GM12878 (cell line): ENCODE measurements at regions not wholly inside any gene's neighbourhood (a gene's known extent, or its start where the extent isn't known, plus 50 kb on each side); places are given as distances from the start of the nearest gene placed in this dataset.

Experiments
- ATAC-seq: fragments of 200-7000 bp; cut with Tn5 transposase; 3 replicates; pipeline ENCODE4 v1.9.1; 2020; ENCODE audit warnings: mild to moderate bottlenecking, moderate library complexity
- BruUV-seq: library from RNA; stranded (reverse); fragments of 400-500 nt; replicated peaks from 2 replicates; lab custom pipeline; 2021; lab: Mats Ljungman, UMichigan
- CTCF ChIA-PET: fragments of 300-600 bp; sonication (Branson Sonifier 250); formaldehyde crosslinking; extraction: SDS; loops from one replicate; lab custom pipeline; 2021; ENCODE audit warnings: inconsistent platforms; lab: Yijun Ruan, JAX
- POLR2A ChIA-PET: fragments of 350-600 bp; formaldehyde crosslinking; extraction: SDS; loops from one replicate; lab custom pipeline; 2021; ENCODE audit warnings: inconsistent platforms; lab: Charles Lee
- RAD21 ChIA-PET: fragments of 300-600 bp; sonication (Branson Sonifier 250); formaldehyde crosslinking; loops from one replicate; lab custom pipeline; 2023; ENCODE audit warnings: antibody characterized with exemption; ENCODE audit not compliant: unreplicated experiment; lab: Charles Lee
- SMC1A ChIA-PET: fragments of 300-600 bp; sonication (Branson Sonifier 250); formaldehyde crosslinking; loops from one replicate; lab custom pipeline; 2023; ENCODE audit not compliant: unreplicated experiment, uncharacterized antibody; lab: Charles Lee
- DNase-seq: peaks from one replicate; pipeline ENCODE4 v3.0.0-alpha.2; 2011; ENCODE audit warnings: low read depth, low spot score
- FAIRE-seq: peaks from 3 replicates; lab custom pipeline; 2011; peaks lifted over from hg19 to GRCh38; lab: Jason Lieb, UNC
- H2AFZ ChIP-seq: 2 replicates; pipeline ENCODE4 v1.6.0; 2011; ENCODE audit warnings: low read depth, low read length, control low read depth; ENCODE audit not compliant: control insufficient read depth
- H3K27ac ChIP-seq: 2 replicates; pipeline ENCODE4 v1.5.1; 2011; ENCODE audit warnings: control low read depth; ENCODE audit not compliant: control insufficient read depth, insufficient read depth
- H3K27me3 ChIP-seq, 2 experiments: replicated peaks in 1 of 2; 2 replicates each; pipeline versions ENCODE4 v1.6.0 to v1.6.1; 2011; ENCODE audit warnings: low read length in 1 of 2; ENCODE audit not compliant: control insufficient read depth in 2 of 2, insufficient read depth in 2 of 2
- H3K36me3 ChIP-seq, 2 experiments: 2 replicates each; pipeline ENCODE4 v1.5.1; 2011; ENCODE audit warnings: low read length in 1 of 2; ENCODE audit not compliant: control insufficient read depth in 2 of 2, insufficient read depth in 2 of 2
- H3K4me1 ChIP-seq: 2 replicates; pipeline ENCODE4 v1.6.1; 2011; ENCODE audit warnings: mild to moderate bottlenecking, low read length, moderate library complexity, mixed read lengths; ENCODE audit not compliant: control insufficient read depth, insufficient read depth
- H3K4me2 ChIP-seq: 2 replicates; pipeline ENCODE4 v1.6.0; 2011; ENCODE audit warnings: control low read depth; ENCODE audit not compliant: control insufficient read depth, insufficient read depth
- H3K4me3 ChIP-seq: fragments of 200-600 bp; sonication (generic); 2 replicates; pipeline ENCODE4 v1.5.1; 2016
- H3K79me2 ChIP-seq: 2 replicates; pipeline ENCODE4 v1.6.0; 2011; ENCODE audit warnings: low read length; ENCODE audit not compliant: control insufficient read depth, insufficient read depth
- H3K9ac ChIP-seq: 2 replicates; pipeline ENCODE4 v1.8.0; 2011; ENCODE audit warnings: low read length, control low read depth, mixed read lengths; ENCODE audit not compliant: control insufficient read depth, insufficient read depth
- H3K9me3 ChIP-seq: replicated peaks from 3 replicates; pipeline ENCODE4 v1.5.1; 2011; ENCODE audit warnings: mild to moderate bottlenecking, low read length; ENCODE audit not compliant: control insufficient read depth, insufficient read depth
- H4K20me1 ChIP-seq: 2 replicates; pipeline ENCODE4 v1.6.0; 2011; ENCODE audit not compliant: control insufficient read depth, insufficient read depth
- ELK1 ChIP-seq: IDR thresholded peaks from 2 replicates; pipeline ENCODE4 v1.6.1; 2012; ENCODE audit warnings: low read depth, low read length, improper control_type of control experiment
- GATAD2B ChIP-seq: fragments of 450-650 bp; conservative IDR thresholded peaks from 2 replicates; pipeline ENCODE4 v1.6.1; 2017; ENCODE audit warnings: low read depth, mild to moderate bottlenecking, moderate library complexity
- LARP7 ChIP-seq: fragments of 450-650 bp; IDR thresholded peaks from 2 replicates; pipeline ENCODE4 v1.6.1; 2017; ENCODE audit warnings: mild to moderate bottlenecking
- NR2C2 ChIP-seq: IDR thresholded peaks from 2 replicates; pipeline ENCODE4 v1.6.1; 2011; ENCODE audit warnings: borderline replicate concordance, low read depth; ENCODE audit not compliant: control insufficient read depth, insufficient read length
- PAX5 ChIP-seq: IDR thresholded peaks from 2 replicates; pipeline ENCODE4 v1.6.1; 2011; ENCODE audit warnings: low read depth, low read length, borderline replicate concordance
- RAD51 ChIP-seq: fragments of 450-650 bp; IDR thresholded peaks from 2 replicates; pipeline ENCODE4 v1.6.1; 2016; ENCODE audit warnings: moderate library complexity, mild to moderate bottlenecking, inconsistent platforms
- RELA ChIP-seq: fragments of 450-650 bp; IDR thresholded peaks from 2 replicates; pipeline ENCODE4 v1.8.0; 2014; ENCODE audit warnings: borderline replicate concordance; ENCODE audit not compliant: partially characterized antibody
- WRNIP1 ChIP-seq: IDR thresholded peaks from 2 replicates; pipeline ENCODE4 v1.6.1; 2011; ENCODE audit warnings: low read depth, low read length, improper control_type of control experiment, borderline replicate concordance
- ZNF622 ChIP-seq: fragments of 450-650 bp; IDR thresholded peaks from 2 replicates; pipeline ENCODE4 v1.6.1; 2017; ENCODE audit warnings: mild to moderate bottlenecking, inconsistent platforms
- ZZZ3 ChIP-seq: IDR thresholded peaks from 2 replicates; pipeline ENCODE4 v1.6.1; 2011; ENCODE audit warnings: low read depth; ENCODE audit not compliant: control insufficient read depth, insufficient read length
- WGBS: methylation state at CpG from one replicate; pipeline ENCODE4 v1.1.6; 2016; ENCODE audit warnings: low lambda C conversion rate; ENCODE audit not compliant: insufficient replicate concordance, insufficient coverage; ENCODE audit errors: missing lambda C conversion rate; 5-methylcytosine and 5-hydroxymethylcytosine counted together
- in situ Hi-C: fragments of 300-500 bp; cut with MboI; formaldehyde crosslinking; loops from 9 replicates; pipeline ENCODE4 v1.14.3; 2018; ENCODE audit warnings: mixed read lengths
- intact Hi-C: fragments of 100-400 bp; cut with micrococcal nuclease; formaldehyde crosslinking; loops from one replicate; pipeline ENCODE4 v1.14.2; 2022; ENCODE audit not compliant: unreplicated experiment
- TF ChIP-seq, protein P1 (sequence below): fragments of 450-650 bp; IDR thresholded peaks from 2 replicates; pipeline ENCODE4 v1.6.1; 2017; ENCODE audit warnings: mild to moderate bottlenecking, moderate library complexity
- TF ChIP-seq, protein P2 (sequence below): IDR thresholded peaks from 2 replicates; pipeline ENCODE4 v1.6.1; 2012; ENCODE audit warnings: mild to moderate bottlenecking, low read depth, low read length

GRCh38 chr10:4224178-4224577, 439.2 kb upstream of the KLF6 start:
- Histone ChIP-seq H3K9ac (no peak overlapping the region), H3K27ac (no peak overlapping the region), H3K79me2 (no peaks in the 10 kb centered on the region), H3K27me3 (no peaks in the 10 kb centered on the region; a peak in 1 of 4 replicates), H4K20me1 (no peaks in the 10 kb centered on the region), H3K36me3 (no peaks in the 10 kb centered on the region), H3K9me3 (no peaks in the 10 kb centered on the region), H3K4me2 (no peak overlapping the region), H3K4me3 (no peak overlapping the region), H2AFZ (no peak overlapping the region), H3K4me1 (no peaks in the 10 kb centered on the region)
- FAIRE-seq, result no peak
- no peak for ATAC-seq
- 86% methylated on average over 6 of the region's 6 CpGs for WGBS
- ChIA-PET POLR2A (no interaction called here), RAD21 (no interaction called here), SMC1A (no interaction called here), CTCF (no interaction called here)
- DNase-seq, result no peak
- no TSS peak for BruUV-seq
- TF ChIP-seq NR2C2, result no peak
- no peak for TF ChIP-seq WRNIP1
- no peak for TF ChIP-seq RELA
- TF ChIP-seq, protein P1, sequence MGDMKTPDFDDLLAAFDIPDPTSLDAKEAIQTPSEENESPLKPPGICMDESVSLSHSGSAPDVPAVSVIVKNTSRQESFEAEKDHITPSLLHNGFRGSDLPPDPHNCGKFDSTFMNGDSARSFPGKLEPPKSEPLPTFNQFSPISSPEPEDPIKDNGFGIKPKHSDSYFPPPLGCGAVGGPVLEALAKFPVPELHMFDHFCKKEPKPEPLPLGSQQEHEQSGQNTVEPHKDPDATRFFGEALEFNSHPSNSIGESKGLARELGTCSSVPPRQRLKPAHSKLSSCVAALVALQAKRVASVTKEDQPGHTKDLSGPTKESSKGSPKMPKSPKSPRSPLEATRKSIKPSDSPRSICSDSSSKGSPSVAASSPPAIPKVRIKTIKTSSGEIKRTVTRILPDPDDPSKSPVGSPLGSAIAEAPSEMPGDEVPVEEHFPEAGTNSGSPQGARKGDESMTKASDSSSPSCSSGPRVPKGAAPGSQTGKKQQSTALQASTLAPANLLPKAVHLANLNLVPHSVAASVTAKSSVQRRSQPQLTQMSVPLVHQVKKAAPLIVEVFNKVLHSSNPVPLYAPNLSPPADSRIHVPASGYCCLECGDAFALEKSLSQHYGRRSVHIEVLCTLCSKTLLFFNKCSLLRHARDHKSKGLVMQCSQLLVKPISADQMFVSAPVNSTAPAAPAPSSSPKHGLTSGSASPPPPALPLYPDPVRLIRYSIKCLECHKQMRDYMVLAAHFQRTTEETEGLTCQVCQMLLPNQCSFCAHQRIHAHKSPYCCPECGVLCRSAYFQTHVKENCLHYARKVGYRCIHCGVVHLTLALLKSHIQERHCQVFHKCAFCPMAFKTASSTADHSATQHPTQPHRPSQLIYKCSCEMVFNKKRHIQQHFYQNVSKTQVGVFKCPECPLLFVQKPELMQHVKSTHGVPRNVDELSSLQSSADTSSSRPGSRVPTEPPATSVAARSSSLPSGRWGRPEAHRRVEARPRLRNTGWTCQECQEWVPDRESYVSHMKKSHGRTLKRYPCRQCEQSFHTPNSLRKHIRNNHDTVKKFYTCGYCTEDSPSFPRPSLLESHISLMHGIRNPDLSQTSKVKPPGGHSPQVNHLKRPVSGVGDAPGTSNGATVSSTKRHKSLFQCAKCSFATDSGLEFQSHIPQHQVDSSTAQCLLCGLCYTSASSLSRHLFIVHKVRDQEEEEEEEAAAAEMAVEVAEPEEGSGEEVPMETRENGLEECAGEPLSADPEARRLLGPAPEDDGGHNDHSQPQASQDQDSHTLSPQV, result no peak
- no peak for TF ChIP-seq LARP7
- no peak for TF ChIP-seq RAD51
- no peak for TF ChIP-seq ZNF622
- TF ChIP-seq, protein P2, sequence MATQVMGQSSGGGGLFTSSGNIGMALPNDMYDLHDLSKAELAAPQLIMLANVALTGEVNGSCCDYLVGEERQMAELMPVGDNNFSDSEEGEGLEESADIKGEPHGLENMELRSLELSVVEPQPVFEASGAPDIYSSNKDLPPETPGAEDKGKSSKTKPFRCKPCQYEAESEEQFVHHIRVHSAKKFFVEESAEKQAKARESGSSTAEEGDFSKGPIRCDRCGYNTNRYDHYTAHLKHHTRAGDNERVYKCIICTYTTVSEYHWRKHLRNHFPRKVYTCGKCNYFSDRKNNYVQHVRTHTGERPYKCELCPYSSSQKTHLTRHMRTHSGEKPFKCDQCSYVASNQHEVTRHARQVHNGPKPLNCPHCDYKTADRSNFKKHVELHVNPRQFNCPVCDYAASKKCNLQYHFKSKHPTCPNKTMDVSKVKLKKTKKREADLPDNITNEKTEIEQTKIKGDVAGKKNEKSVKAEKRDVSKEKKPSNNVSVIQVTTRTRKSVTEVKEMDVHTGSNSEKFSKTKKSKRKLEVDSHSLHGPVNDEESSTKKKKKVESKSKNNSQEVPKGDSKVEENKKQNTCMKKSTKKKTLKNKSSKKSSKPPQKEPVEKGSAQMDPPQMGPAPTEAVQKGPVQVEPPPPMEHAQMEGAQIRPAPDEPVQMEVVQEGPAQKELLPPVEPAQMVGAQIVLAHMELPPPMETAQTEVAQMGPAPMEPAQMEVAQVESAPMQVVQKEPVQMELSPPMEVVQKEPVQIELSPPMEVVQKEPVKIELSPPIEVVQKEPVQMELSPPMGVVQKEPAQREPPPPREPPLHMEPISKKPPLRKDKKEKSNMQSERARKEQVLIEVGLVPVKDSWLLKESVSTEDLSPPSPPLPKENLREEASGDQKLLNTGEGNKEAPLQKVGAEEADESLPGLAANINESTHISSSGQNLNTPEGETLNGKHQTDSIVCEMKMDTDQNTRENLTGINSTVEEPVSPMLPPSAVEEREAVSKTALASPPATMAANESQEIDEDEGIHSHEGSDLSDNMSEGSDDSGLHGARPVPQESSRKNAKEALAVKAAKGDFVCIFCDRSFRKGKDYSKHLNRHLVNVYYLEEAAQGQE, result no peak
- TF ChIP-seq ZZZ3, result no peak
- TF ChIP-seq ELK1, result no peak
- TF ChIP-seq GATAD2B, result no peak
- no peak for TF ChIP-seq PAX5
- intact Hi-C loops (no loop called here), in situ Hi-C loops (no loop called here)
